Gastrocnemius medialis (tissue), 4 donors: ENCODE measurements at regions not wholly inside any gene's neighbourhood (a gene's known extent, or its start where the extent isn't known, plus 50 kb on each side); places are given as distances from the start of the nearest gene placed in this dataset.

Experiments
- ATAC-seq, 2 donors: fragments of 150-250 bp; one replicate each; pipeline ENCODE4 v1.9.1; 2016
- DNase-seq, 2 donors: peaks; one replicate each; pipeline ENCODE4 v3.0.0-alpha.2; 2019
- H3K27ac ChIP-seq, 4 donors: fragments of 200-600 bp; sonication (generic); 1 replicate in 1 of 4; 2 replicates in 3 of 4; pipeline ENCODE4 v1.5.1; 2016 to 2018; ENCODE audit warnings: mild to moderate bottlenecking in 2 of 4, moderate library complexity in 1 of 4
- H3K27me3 ChIP-seq, 3 donors: fragments of 200-600 bp; sonication (generic) in 2 of 3; 1 replicate in 1 of 3; 2 replicates in 2 of 3; pipeline versions ENCODE4 v1.5.1 to v1.6.0; 2016 to 2019; ENCODE audit warnings: mild to moderate bottlenecking in 1 of 3, moderate library complexity in 1 of 3
- H3K36me3 ChIP-seq, 2 donors: fragments of 200-600 bp; sonication (generic) in 1 of 2; one replicate each; pipeline ENCODE4 v1.5.1; 2017 to 2018
- H3K4me1 ChIP-seq, 2 donors: fragments of 200-600 bp; sonication (generic) in 1 of 2; one replicate each; pipeline ENCODE4 v1.5.1; 2016 to 2017; ENCODE audit warnings: mild to moderate bottlenecking in 2 of 2
- H3K4me3 ChIP-seq, 4 donors: fragments of 200-600 bp; sonication (generic) in 3 of 4; 1 replicate in 1 of 4; 2 replicates in 3 of 4; pipeline ENCODE4 v1.5.1; 2016 to 2019; ENCODE audit warnings: mild to moderate bottlenecking in 2 of 4
- H3K9me3 ChIP-seq, 3 donors: fragments of 200-600 bp; sonication (generic) in 2 of 3; 1 replicate in 1 of 3; 2 replicates in 2 of 3; pipeline ENCODE4 v1.5.1; 2016 to 2019
- POLR2A ChIP-seq, 2 donors: fragments of 450-650 bp; IDR thresholded peaks; one replicate each; pipeline ENCODE4 v1.6.1; 2017; ENCODE audit warnings: antibody characterized with exemption in 2 of 2, mild to moderate bottlenecking in 2 of 2, moderate library complexity in 2 of 2
- in situ Hi-C, 4 donors: fragments of 200-750 bp; cut with MboI; loops; one replicate each; pipeline versions ENCODE4 v1.15.0 to v1.8.0; 2017; ENCODE audit warnings: low sequenced_read_pairs in 4 of 4
- intact Hi-C: fragments of 100-400 bp; cut with DNase I; formaldehyde crosslinking; loops from one replicate; pipeline ENCODE4 v1.15.1; 2023; ENCODE audit warnings: low total_unique reads
- TF ChIP-seq, protein P1 (sequence below), 5 experiments: fragments of 450-650 bp in 3 of 5; fragments of 200-600 bp in 2 of 5; sonication (generic) in 2 of 5; IDR thresholded peaks in 4 of 5; conservative IDR thresholded peaks in 1 of 5; 1 replicate in 4 of 5; 2 replicates in 1 of 5; pipeline ENCODE4 v1.5.1; 2016 to 2019; ENCODE audit warnings: antibody characterized with exemption in 5 of 5, mild to moderate bottlenecking in 3 of 5, moderate library complexity in 3 of 5

DNA sequence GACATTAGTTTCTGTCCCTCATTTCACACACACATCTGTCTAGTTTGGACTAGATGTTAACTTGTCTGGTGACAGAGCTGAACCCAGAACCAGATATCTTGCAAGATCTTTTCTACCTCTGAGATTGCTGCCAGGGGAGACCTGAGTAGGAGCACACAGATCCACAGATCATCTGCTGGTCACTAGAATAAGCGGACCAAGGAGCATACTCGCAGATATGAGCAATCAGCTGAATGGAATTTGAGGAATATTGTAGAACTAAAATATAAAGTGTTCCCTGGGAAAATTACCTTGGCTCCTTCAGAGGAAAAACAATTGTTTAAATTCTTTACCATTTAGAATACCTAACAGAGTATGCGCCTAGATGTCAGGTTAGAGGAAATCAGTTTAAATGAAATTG lies 90.7 kb downstream of the TNFSF18 start:
- no peak overlapping the region for H3K27ac ChIP-seq
- TF ChIP-seq, protein P1, sequence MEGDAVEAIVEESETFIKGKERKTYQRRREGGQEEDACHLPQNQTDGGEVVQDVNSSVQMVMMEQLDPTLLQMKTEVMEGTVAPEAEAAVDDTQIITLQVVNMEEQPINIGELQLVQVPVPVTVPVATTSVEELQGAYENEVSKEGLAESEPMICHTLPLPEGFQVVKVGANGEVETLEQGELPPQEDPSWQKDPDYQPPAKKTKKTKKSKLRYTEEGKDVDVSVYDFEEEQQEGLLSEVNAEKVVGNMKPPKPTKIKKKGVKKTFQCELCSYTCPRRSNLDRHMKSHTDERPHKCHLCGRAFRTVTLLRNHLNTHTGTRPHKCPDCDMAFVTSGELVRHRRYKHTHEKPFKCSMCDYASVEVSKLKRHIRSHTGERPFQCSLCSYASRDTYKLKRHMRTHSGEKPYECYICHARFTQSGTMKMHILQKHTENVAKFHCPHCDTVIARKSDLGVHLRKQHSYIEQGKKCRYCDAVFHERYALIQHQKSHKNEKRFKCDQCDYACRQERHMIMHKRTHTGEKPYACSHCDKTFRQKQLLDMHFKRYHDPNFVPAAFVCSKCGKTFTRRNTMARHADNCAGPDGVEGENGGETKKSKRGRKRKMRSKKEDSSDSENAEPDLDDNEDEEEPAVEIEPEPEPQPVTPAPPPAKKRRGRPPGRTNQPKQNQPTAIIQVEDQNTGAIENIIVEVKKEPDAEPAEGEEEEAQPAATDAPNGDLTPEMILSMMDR (IDR thresholded peaks at IDR 0.05 in 4 of 5, conservative IDR thresholded peaks at IDR 0.05 in 1 of 5): no peak
- no peak for TF ChIP-seq POLR2A (IDR thresholded peaks at IDR 0.05)
- H3K36me3 ChIP-seq: no peaks in the 10 kb centered on the region
- intact Hi-C loops (no loop called here), in situ Hi-C loops (no loop called here)
- H3K9me3 ChIP-seq: no peaks in the 10 kb centered on the region
- no peaks in the 10 kb centered on the region for H3K27me3 ChIP-seq
- no peaks in the 10 kb centered on the region for H3K4me1 ChIP-seq
- no peak overlapping the region for H3K4me3 ChIP-seq
- DNase-seq (no peak), ATAC-seq (no peak)

DNA sequence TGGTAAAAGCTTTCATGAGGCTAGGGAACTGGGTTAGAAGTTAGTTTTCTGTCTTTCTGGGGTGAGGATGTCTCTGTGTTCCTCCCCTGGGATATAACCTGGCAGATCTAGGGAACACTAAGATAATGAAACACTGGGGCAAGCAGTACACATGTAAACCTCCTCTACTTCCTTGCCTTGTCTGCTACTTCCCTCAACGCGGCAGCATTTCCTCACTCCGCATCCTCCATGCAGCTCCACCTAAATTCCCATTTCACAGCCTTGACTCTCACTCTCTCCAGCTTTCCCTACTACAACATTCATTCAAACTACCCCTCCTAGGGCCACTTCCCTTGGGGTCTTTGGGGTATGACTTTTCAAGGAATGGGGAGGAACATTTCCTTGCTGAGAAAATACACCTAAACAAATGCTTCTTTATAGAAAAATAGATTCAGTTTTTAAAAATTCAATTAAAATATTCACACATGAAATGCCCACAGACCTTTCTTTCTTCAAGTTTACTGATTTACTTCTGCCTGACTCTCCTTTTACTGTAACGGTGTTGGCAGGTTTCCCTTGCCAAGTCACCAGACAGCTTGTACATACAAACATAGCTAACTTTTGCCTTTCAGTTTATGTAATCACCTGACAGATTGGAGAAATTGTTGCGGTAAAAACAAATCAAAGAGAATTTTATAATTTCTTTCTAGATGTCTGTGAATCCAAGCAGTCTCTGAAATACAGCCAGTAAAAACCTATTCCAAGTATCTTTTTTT lies 90.1 kb downstream of the TNFSF18 start:
- Histone ChIP-seq H3K27ac (no peak overlapping the region), H3K27me3 (no peaks in the 10 kb centered on the region), H3K36me3 (no peaks in the 10 kb centered on the region), H3K4me3 (no peak overlapping the region), H3K9me3 (no peaks in the 10 kb centered on the region), H3K4me1 (no peaks in the 10 kb centered on the region)
- TF ChIP-seq, protein P1 (IDR thresholded peaks at IDR 0.05 in 4 of 5, conservative IDR thresholded peaks at IDR 0.05 in 1 of 5): no peak
- TF ChIP-seq POLR2A (IDR thresholded peaks at IDR 0.05): no peak
- in situ Hi-C loops: no loop called here
- no peak for ATAC-seq
- no peak for DNase-seq
- intact Hi-C loops: no loop called here

DNA sequence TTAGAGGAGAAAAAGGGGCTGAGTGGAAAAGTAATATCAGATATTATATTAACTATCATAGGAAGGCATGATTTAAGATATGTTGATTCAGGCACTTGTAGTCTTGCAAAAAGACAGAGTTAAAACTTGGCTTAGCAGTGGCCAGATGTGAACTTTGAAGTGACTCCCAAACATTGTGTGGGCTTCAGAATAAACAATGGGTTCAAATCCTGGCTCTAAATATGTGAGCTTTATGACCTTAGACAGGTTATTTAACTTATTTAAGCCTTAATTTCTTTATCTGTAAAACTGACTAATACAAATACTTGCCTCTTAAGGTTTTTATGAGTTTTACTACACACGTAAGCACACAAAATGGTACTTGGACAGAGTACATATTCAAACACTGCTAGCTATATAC lies 85.9 kb downstream of the TNFSF18 start:
- Histone ChIP-seq H3K27ac (no peak overlapping the region), H3K4me3 (no peak overlapping the region), H3K27me3 (no peaks in the 10 kb centered on the region), H3K9me3 (no peaks in the 10 kb centered on the region), H3K36me3 (no peaks in the 10 kb centered on the region), H3K4me1 (no peaks in the 10 kb centered on the region)
- no peak for ATAC-seq
- TF ChIP-seq, protein P1 (IDR thresholded peaks at IDR 0.05 in 4 of 5, conservative IDR thresholded peaks at IDR 0.05 in 1 of 5): no peak
- no peak for TF ChIP-seq POLR2A (IDR thresholded peaks at IDR 0.05)
- DNase-seq: no peak
- in situ Hi-C loops (no loop called here), intact Hi-C loops (no loop called here)

DNA sequence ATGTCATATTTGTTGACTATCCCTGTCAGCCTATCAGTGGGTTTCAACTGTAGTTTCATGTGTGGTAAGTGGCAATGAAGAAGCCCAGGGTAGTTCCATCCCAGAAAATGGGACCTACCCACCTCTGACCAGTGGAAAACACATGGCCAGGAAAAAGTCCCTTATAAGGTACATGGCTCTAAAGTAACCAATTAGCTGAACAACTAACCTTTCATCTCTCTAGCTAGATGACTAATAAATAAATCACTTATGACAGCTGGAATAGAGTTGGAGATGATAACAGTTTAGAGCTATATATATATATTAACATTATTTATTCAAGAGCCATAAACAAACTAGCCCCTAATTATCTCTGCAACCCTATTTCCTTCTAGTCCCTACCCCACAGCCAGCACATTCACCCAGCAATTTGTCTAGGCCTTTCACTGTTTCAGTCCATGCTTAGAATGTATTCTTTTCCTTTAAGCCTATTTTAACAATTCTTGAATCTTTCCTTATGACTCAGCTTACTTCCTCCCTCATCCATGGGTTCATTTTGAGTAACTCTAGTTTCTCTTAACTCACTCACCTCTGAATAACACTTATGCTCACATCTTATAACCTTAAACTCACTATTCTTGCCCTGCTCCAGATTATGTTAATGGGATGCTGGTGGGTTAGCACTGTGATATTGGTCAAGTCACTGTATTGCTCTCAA lies 83.7 kb downstream of the TNFSF18 start:
- Histone ChIP-seq H3K4me1 (no peaks in the 10 kb centered on the region), H3K27ac (no peak overlapping the region), H3K27me3 (no peaks in the 10 kb centered on the region), H3K9me3 (no peaks in the 10 kb centered on the region), H3K36me3 (no peaks in the 10 kb centered on the region), H3K4me3 (no peak overlapping the region)
- in situ Hi-C loops (no loop called here), intact Hi-C loops (no loop called here)
- TF ChIP-seq, protein P1 (IDR thresholded peaks at IDR 0.05 in 4 of 5, conservative IDR thresholded peaks at IDR 0.05 in 1 of 5): no peak
- TF ChIP-seq POLR2A (IDR thresholded peaks at IDR 0.05): no peak
- DNase-seq (no peak), ATAC-seq (no peak)
